Right lobe of liver (tissue), 4 donors: ENCODE measurements at regions not wholly inside any gene's neighbourhood (a gene's known extent, or its start where the extent isn't known, plus 50 kb on each side); places are given as distances from the start of the nearest gene placed in this dataset.

Experiments used
- POLR2A ChIP-seq: fragments of 450-650 bp; IDR thresholded peaks from one replicate; pipeline ENCODE4 v1.6.1; 2017; ENCODE audit warnings: antibody characterized with exemption, mild to moderate bottlenecking
- TF ChIP-seq, protein P1 (sequence below), 4 donors: fragments of 200-600 bp in 3 of 4; fragments of 450-650 bp in 1 of 4; IDR thresholded peaks; one replicate each; pipeline versions ENCODE4 v1.5.1 to v1.8.0; 2016 to 2022; ENCODE audit warnings: antibody characterized with exemption in 4 of 4, mild to moderate bottlenecking in 2 of 4
- donor health status: DM: no; HTN: no; CAD: no.
- donor health status: DM: no; HTN: no; CAD: no.
- donor health status: DM: no; HTN: yes; CAD: no.

DNA sequence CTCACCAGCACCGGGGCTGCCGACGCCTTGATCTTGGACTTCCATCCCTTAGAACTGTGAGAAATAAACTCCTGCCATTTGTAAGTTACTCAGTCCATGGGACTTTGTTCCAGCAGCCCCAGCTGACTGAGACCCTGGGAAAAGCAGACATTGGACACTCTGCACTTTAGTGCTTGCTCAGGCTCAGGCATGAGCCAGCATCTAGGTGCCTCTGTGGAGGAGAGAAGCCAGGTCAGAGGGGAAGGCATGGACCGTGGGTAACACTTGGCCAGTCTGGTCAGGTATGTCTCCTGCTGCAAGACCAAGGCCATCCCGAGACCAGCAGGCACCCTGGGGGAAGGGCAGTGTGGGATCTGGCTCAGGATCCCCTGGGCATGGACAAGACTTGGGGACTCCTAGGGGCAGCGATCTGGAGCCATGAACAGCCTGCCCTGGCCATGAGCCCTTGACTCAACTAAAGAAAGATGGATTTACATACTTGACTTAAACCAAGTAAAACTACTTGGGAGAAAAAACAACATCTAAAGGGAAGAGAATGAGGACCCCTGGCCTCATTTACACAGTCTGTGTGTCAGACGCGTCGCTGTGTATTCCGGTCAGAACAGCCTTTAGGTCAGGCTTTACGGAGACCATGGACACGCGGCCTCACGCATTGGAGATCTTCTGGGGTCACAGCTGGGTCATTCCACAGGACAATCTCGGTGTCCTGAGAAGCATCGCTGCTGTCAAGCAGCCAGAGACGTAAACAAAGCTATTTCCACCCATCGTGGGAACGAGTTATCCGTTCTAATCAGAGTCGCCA, 497.1 kb downstream of the BRD1 start:
- TF ChIP-seq, protein P1, sequence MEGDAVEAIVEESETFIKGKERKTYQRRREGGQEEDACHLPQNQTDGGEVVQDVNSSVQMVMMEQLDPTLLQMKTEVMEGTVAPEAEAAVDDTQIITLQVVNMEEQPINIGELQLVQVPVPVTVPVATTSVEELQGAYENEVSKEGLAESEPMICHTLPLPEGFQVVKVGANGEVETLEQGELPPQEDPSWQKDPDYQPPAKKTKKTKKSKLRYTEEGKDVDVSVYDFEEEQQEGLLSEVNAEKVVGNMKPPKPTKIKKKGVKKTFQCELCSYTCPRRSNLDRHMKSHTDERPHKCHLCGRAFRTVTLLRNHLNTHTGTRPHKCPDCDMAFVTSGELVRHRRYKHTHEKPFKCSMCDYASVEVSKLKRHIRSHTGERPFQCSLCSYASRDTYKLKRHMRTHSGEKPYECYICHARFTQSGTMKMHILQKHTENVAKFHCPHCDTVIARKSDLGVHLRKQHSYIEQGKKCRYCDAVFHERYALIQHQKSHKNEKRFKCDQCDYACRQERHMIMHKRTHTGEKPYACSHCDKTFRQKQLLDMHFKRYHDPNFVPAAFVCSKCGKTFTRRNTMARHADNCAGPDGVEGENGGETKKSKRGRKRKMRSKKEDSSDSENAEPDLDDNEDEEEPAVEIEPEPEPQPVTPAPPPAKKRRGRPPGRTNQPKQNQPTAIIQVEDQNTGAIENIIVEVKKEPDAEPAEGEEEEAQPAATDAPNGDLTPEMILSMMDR (IDR thresholded peaks at IDR 0.05): no peak
- no peak for TF ChIP-seq POLR2A
